SK-N-DZ (cell line): ENCODE measurements at regions not wholly inside any gene's neighbourhood (a gene's known extent, or its start where the extent isn't known, plus 50 kb on each side); places are given as distances from the start of the nearest gene placed in this dataset.
"Not testable (repeated sequence)": the region's sequence is repeated elsewhere in the genome, so short reads cannot be mapped to it uniquely, and the experiment has no call there.

Experiments used
- DNase-seq: peaks from one replicate; pipeline ENCODE4 v3.0.0-alpha.2; 2015; ENCODE audit warnings: low spot score

- DNase-seq, result not testable (repeated sequence)
These were observed 1372.6 kb downstream of the FOXD4L5 start for GRCh38 chr9:63912451-63912850.

- not testable (repeated sequence) for DNase-seq
These were observed 1375.9 kb downstream of the FOXD4L5 start for GRCh38 chr9:63909076-63909475.

- not testable (repeated sequence) for DNase-seq
These were observed 1385.3 kb downstream of the FOXD4L5 start for GRCh38 chr9:63899637-63900190.

GRCh38 chr9:63881386-63881785 is 1403.6 kb downstream of the FOXD4L5 start:
- DNase-seq, result not testable (repeated sequence)

- DNase-seq, result not testable (repeated sequence)
These were observed 1408.6 kb downstream of the FOXD4L5 start for GRCh38 chr9:63876380-63876779.

GRCh38 chr9:63859475-63860215 is 1425.4 kb downstream of the FOXD4L5 start:
- peak; percentile 84 for DNase-seq

- DNase-seq, result peak; percentile 14
These were observed 1425.9 kb downstream of the FOXD4L5 start for GRCh38 chr9:63859090-63859474.

- DNase-seq, result not testable (repeated sequence)
These were observed 1431.8 kb downstream of the FOXD4L5 start for GRCh38 chr9:63853140-63853751.

- not testable (repeated sequence) for DNase-seq
These were observed 1460.2 kb downstream of the FOXD4L5 start for GRCh38 chr9:63824804-63825203.

GRCh38 chr9:63823375-63824201 is 1461.4 kb downstream of the FOXD4L5 start:
- peak; percentile 43 for DNase-seq

GRCh38 chr9:63822615-63823374 is 1462.2 kb downstream of the FOXD4L5 start:
- DNase-seq, result not testable (repeated sequence)

- DNase-seq, result peak; percentile 48
These were observed 1463.7 kb downstream of the FOXD4L5 start for GRCh38 chr9:63821293-63821692.

GRCh38 chr9:63820882-63821281 is 1464.1 kb downstream of the FOXD4L5 start:
- DNase-seq, result not testable (repeated sequence)

GRCh38 chr9:63820383-63820782 is 1464.6 kb downstream of the FOXD4L5 start:
- DNase-seq, result not testable (repeated sequence)

GRCh38 chr9:63817622-63818518 is 1467.1 kb downstream of the FOXD4L5 start:
- peak; percentile 50 for DNase-seq

- peak; percentile 91 for DNase-seq
These were observed 1468.0 kb downstream of the FOXD4L5 start for GRCh38 chr9:63816751-63817621.

- DNase-seq, result not testable (repeated sequence)
These were observed 1469.9 kb downstream of the FOXD4L5 start for GRCh38 chr9:63814970-63815669.

GRCh38 chr9:63813391-63814021 is 1471.5 kb downstream of the FOXD4L5 start:
- DNase-seq, result not testable (repeated sequence)
